Activated CD8-positive, alpha-beta memory T cell treated with anti-CD3 and anti-CD28 coated beads for 24 hours (primary cell): ENCODE measurements at regions not wholly inside any gene's neighbourhood (a gene's known extent, or its start where the extent isn't known, plus 50 kb on each side); places are given as distances from the start of the nearest gene placed in this dataset.

Source experiments
- DNase-seq: peaks from one replicate; pipeline ENCODE4 v3.0.0-alpha.2; 2020

GRCh38 chr11:70733327-70734325 lies 335.3 kb downstream of the CTTN start:
- no peak for DNase-seq

- no peak for DNase-seq
Observed at GRCh38 chr11:70734379-70734778, 336.1 kb downstream of the CTTN start.

DNA sequence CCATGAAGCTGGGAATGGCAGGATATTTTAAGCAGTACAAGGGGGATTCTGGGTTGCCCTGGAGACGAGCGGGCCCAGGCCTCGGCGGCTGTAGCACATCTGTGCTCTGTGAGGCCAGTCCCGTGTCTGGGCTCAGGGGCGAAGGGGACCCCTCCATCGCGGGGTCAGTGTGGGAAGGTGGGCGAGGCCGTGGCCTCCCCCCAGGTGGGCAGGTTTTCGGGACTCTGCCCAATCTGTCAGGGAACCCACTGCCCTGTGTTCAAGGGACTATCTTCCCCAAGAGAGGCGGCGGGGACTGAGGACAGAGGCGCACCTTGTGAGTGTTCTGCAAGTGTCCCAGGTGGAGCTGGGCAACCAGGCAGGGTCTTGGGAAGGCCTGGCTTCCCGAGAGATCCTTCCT lies 336.6 kb downstream of the CTTN start:
- DNase-seq: no peak

GRCh38 chr11:70735976-70736375 lies 337.6 kb downstream of the CTTN start:
- DNase-seq: no peak

- DNase-seq: no peak
Observed at GRCh38 chr11:70736461-70736860, 338.1 kb downstream of the CTTN start.

DNA sequence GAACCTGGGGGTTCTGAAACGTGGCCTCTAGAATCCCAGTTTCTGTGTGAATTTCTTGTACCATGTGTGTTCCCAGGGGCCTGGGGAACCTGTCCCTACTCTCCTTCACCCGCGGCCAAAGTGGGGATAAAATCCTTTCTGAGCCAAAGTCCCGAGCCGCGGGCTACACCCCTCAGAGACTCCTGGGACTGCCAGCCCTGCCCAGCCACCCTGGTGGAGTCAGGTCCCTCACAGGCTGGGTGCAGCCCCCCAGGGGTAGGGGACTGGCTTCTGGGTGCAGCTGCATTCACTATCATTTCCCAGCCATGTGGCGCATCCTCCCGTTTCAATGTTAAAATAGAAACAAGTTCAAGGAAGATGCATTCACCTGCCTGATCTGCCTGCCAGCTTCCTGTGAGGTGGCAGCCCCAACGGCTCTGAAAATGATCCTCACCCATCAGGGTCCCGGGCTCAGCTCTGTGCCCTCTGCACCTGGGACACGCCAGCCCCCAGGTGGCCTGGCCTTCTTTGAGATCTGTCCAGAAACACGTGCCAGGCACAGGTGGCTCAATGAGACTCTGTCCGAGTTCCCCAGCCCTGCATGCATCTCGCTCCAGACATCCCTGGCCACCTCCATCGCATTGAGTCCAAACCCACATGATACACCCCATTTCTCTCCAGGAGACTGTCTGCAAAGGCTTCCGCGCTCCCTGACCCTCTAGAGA lies 338.8 kb downstream of the CTTN start:
- DNase-seq: no peak

DNA sequence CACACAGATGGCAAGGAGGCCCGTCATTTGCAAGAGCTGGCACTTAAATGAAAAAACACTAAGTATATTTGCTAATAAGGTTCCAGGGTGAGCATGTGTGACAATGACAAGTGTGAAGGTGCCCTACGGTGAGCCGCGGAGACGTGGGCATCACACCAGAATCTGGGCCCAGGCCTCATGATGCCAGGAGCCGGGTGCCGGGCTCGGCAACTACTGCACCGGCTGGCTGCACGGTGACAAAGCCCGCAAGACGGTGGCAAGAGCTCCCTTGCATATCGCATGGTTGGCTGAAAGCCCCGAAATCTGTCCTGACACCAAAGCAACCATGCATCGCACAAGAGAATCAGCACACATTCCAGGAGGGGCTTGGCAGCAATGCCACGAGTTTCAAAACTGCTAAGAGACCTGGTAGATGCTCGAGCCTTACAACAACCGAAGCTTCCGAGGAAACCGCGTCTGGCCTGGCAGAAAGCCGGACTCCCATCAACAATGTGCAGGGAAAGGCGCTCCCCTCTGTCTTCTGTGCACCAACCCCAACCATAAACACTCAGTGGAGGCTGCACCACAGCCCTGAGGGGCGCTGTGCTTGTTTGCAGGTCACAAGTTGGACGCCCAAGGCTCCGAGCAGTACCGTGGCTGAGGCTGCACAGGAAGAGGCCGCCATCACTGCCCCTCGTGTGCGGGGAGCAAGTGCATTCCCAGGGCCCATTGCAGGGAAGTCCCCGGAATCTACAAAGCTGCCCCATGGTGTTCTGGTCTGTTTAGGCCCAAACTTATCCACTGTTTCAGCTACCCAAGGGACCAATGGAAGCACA lies 339.7 kb downstream of the CTTN start:
- DNase-seq: no peak

DNA sequence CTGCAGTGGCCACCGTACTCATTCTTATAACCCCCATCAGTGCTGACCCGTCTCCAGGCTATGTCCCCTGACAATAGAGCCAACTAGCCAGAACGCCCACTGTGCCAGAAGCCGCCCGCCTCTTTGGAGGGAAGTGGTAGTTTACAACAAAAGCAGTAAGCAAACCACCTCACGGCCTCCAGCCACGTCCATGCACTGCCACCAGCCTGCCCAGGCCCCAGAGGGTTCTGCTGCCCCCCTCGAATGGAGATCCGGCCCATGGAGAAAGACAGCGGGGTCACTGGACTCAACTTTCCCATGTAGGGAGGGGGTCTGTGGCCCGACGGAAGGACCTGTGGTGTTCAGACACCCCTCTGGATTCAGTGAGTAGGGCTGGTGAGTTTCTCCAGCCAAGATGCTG lies 340.3 kb downstream of the CTTN start:
- DNase-seq: no peak

DNA sequence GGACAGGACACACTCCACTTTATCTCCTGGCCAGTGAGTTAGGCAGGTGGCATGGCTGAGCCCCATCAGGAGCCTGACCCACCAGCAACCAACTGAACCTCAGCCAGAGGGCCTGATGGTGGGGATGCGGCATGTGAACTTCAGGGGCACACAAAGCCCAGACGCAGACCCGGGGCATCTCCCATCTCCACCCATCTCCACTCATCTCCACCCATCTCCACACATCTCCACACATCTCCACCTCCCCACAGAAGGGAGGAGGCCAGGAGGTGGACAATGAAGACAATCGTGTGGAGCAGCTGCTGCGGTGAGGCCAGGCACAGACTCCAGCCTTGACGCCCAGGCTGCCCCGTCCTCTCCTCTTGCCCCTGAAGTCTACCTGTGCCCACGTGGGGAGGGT lies 340.8 kb downstream of the CTTN start:
- no peak for DNase-seq

DNA sequence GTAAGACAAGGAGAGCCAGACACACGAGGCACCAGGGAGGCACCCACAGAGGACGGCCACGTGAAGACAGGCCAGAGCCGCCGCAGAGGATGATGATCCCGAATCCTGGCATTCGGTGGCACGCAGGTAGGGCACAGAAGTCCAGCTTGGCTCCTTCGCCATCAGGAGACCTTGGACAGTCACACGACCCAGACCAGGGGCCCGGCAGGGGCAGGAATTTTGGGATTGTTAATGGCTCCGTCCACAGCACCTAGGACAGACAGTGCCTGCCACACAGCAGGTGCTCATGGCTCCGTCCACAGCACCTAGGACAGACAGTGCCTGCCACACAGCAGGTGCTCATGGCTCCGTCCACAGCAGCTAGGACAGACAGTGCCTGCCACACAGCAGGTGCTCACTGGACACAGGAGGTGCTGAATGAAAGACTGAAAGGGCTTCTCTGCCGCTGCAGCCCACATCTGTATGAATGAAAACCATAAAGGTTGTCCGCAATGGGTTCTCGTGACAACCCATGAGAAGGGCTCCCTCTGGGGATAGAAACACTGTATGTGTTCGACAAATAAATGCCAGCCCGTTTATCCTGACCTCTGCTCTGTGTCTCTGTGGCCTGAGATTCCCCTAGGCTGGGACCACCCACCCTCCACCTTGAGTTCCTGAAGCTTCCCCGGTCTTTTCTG lies 341.6 kb downstream of the CTTN start:
- DNase-seq: no peak

DNA sequence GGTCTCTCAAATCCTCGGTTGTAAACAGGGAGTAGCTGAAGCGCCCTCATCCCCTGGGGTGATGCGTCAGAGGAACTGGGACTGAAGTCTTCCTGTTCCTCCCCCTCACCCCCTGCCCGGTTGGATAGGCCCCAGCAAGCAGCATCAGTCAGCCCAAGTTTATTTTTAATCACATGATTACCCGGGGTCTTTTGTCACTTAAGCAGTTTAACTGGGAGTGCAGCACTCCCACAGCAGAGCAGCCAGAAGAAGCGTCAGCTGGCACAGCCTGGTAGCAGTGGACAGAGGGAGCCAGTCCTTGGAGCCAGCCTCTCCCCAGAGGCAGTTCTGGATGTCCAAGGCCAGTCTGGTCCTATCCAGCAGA lies 342.1 kb downstream of the CTTN start:
- DNase-seq: no peak

DNA sequence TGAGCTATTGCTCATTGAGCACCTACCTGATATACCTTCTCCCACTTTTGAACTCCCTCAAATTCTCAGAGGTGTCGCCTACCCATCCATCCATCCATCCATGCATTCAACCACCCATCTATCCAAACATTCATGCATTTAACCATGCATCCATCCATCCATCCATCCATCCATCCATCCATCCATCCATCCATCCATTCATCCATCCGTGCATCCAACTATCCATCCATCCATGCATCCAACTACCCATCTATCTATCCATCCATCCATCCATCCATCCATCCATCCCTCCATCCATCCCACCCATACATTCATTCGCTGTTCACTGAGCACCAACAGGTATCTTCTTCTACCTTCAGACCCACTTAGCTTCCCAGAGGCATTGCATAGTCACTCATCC lies 342.8 kb downstream of the CTTN start:
- no peak for DNase-seq

- DNase-seq: no peak
Observed at GRCh38 chr11:70742553-70743291, 344.4 kb downstream of the CTTN start.

DNA sequence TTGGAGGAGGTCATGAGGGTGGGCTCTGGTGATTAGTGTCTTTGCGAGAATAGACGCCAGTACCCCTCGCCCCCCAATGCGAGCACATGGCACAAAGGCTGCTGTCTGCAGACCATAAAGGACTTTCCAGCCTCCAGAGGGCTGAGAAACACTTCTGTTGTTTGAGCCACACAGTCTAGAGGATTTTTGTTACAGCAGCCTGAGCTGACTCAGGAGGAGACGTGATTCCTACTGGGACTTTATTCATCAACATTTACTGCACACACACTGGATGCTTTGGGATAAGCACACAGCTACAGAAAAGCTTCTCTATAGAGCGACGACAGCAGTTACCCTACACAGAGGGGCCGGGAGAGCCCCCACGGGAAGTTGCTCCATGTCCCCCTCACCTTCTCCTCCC lies 345.0 kb downstream of the CTTN start:
- DNase-seq: no peak

DNA sequence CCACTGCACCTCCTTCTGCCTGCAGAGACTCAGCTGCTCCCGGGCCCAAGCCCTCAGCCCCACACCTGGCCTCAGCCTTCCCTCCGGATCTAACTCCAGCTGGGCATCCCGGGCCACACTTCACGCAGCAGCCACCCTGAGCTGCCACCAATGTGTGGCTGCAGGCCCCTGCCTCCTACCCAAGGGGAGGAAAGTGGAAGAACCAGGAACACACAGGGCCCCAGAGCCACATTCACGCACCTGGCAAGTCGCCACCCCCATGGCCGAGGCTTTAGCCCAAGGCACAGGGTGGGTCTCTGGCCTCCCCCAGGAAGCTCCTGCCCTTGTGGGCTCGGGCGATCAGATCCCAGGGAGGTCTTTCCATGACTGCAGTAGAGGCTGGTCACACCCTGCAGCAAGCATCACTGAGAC lies 345.6 kb downstream of the CTTN start:
- DNase-seq: no peak

DNA sequence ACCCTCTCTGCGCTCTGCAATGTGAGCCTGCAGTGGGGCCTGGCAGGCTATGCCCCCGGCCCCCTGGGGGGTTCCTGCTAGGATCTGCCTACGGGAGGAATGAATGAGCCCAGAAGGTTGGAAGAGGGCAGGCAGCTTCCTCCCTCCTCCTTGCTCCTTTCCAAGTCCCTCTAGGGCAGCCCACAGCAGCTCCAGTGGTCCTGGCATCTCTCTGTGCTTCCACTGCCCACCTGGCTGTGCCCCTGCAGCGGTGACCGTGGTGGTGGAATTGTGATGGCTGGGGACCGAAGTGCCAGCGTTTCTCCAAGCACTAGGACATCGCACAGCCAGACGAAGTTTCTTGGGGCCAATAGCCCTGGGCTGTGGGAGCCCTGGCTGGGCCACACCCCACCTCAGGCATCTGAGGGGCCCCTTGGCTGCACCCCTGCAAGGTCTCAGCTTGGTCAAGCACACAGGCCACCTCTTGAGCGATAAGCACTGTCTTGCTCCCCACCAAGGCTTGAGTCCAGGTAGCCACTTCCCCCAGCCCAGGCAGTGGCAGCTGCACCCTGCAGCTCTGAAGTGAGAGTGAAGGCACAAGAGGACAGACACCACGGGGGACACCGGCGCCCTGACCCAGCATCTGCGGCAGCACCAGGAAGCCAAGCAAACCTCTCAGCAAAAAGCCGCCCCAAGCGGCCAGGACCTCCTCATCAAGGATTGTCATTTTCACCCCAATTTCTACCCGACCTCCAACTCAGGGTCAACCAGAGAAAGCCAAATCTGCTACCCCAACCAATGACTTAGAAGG lies 346.3 kb downstream of the CTTN start:
- no peak for DNase-seq

GRCh38 chr11:70745451-70745850 lies 347.1 kb downstream of the CTTN start:
- no peak for DNase-seq

- DNase-seq: no peak
Observed at GRCh38 chr11:70745941-70746340, 347.6 kb downstream of the CTTN start.

- DNase-seq: no peak
Observed at GRCh38 chr11:70746351-70746750, 348.0 kb downstream of the CTTN start.

DNA sequence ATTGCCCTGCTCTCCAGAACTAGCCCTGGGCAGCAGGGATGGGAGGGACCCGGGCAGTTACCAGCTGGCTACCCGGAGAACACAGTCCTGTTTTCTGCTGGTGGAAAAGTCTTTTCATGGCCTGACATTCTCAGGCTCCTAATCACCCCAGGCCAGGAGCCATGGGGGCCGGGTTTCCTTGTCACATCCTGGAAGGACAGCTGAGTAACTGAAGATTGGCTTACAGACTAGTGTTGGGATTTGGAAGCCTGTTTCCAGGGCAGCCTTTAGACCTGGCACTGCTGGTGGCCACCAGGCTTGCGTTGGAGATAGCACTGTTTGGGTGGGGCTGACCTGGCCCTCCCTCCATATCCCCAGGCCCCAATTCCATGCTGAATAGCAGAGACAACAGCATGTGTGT lies 349.0 kb downstream of the CTTN start:
- DNase-seq: no peak

- DNase-seq: no peak
Observed at GRCh38 chr11:70747921-70748320, 349.6 kb downstream of the CTTN start.
